Loucy (cell line): ENCODE measurements at regions not wholly inside any gene's neighbourhood (a gene's known extent, or its start where the extent isn't known, plus 50 kb on each side); places are given as distances from the start of the nearest gene placed in this dataset.

ENCODE experiments used
- H2AFZ ChIP-seq: fragments of 200-600 bp; sonication (generic); 2 replicates; pipeline ENCODE4 v1.6.0; 2016; ENCODE audit warnings: antibody characterized with exemption, mild to moderate bottlenecking, low read length, moderate library complexity
- H3F3A ChIP-seq: fragments of 200-600 bp; 2 replicates; pipeline ENCODE4 v1.6.0; 2016; ENCODE audit warnings: antibody characterized with exemption, low read depth, mild to moderate bottlenecking
- H3K27me3 ChIP-seq: fragments of 200-600 bp; sonication (generic); 2 replicates; pipeline ENCODE4 v1.6.1; 2014; ENCODE audit warnings: low read length, mild to moderate bottlenecking; ENCODE audit not compliant: insufficient read depth, poor library complexity, severe bottlenecking
- H3K36me3 ChIP-seq: fragments of 200-600 bp; sonication (generic); 2 replicates; pipeline ENCODE4 v1.6.1; 2016; ENCODE audit warnings: low read length; ENCODE audit not compliant: insufficient read depth
- H3K4me1 ChIP-seq: fragments of 200-600 bp; sonication (generic); 2 replicates; pipeline ENCODE4 v1.5.1; 2014; ENCODE audit warnings: low read length, mild to moderate bottlenecking; ENCODE audit not compliant: insufficient read depth, poor library complexity, severe bottlenecking
- H3K4me2 ChIP-seq: fragments of 200-600 bp; sonication (generic); 2 replicates; pipeline ENCODE4 v1.6.0; 2014; ENCODE audit warnings: antibody characterized with exemption, low read length, low read depth, mild to moderate bottlenecking; ENCODE audit not compliant: poor library complexity, severe bottlenecking
- H3K4me3 ChIP-seq: fragments of 200-600 bp; sonication (generic); 2 replicates; pipeline ENCODE4 v1.5.1; 2014; ENCODE audit warnings: low read length, mild to moderate bottlenecking, mixed read lengths; ENCODE audit not compliant: poor library complexity, severe bottlenecking
- H3K79me2 ChIP-seq: fragments of 200-600 bp; sonication (generic); 2 replicates; pipeline ENCODE4 v1.6.1; 2014; ENCODE audit warnings: low read length; ENCODE audit not compliant: insufficient read depth
- H3K9ac ChIP-seq: fragments of 200-600 bp; sonication (generic); 2 replicates; pipeline ENCODE4 v1.6.0; 2014; ENCODE audit warnings: mild to moderate bottlenecking, low read depth, low read length, moderate library complexity; ENCODE audit not compliant: poor library complexity, severe bottlenecking
- H3K9me2 ChIP-seq: fragments of 200-600 bp; sonication (generic); replicated peaks from 2 replicates; pipeline ENCODE4 v1.6.1; 2016; ENCODE audit warnings: low read depth, low read length, mixed read lengths
- H3K9me3 ChIP-seq: fragments of 200-600 bp; sonication (generic); 2 replicates; pipeline ENCODE4 v1.6.1; 2014; ENCODE audit warnings: mild to moderate bottlenecking, antibody characterized with exemption, low read length, low read depth; ENCODE audit not compliant: insufficient read depth
- H4K20me1 ChIP-seq: fragments of 200-600 bp; sonication (generic); 2 replicates; pipeline ENCODE4 v1.6.0; 2014; ENCODE audit warnings: antibody characterized with exemption, low read length, mild to moderate bottlenecking; ENCODE audit not compliant: insufficient read depth, poor library complexity, severe bottlenecking
- EZH2phosphoT487 ChIP-seq: fragments of 200-600 bp; IDR thresholded peaks from 2 replicates; pipeline ENCODE4 v1.6.1; 2018; ENCODE audit warnings: antibody characterized with exemption, mild to moderate bottlenecking, moderate library complexity, borderline replicate concordance
- TF ChIP-seq, protein P1 (sequence below): fragments of 200-600 bp; sonication (generic); conservative IDR thresholded peaks from 2 replicates; pipeline ENCODE4 v1.5.1; 2014; ENCODE audit warnings: mild to moderate bottlenecking, antibody characterized with exemption, low read length

DNA sequence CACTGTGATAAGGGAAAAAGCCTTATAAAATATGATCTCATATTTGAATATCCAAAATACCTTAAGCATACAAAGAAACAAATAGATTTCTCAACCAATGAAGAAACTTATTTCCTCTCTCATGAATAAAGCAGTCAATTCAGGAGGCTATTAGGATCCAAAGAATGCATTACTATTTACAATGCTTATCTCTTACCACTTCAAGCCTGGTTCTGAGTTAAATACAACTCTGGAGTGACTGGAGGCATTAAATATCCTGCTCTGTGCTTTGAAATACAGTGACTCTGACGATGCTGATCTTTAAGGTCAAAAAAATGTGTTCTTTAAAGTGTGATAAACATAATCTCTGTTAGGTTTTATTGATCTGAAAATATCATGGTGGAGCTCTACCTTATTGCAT, 493.2 kb downstream of the ZWINT start:
- Histone ChIP-seq H3K4me2 (no peak overlapping the region), H4K20me1 (no peaks in the 10 kb centered on the region), H3K9me3 (no peaks in the 10 kb centered on the region), H3K4me3 (no peak overlapping the region), H3F3A (no peaks in the 10 kb centered on the region), H3K27me3 (no peaks in the 10 kb centered on the region), H3K36me3 (no peaks in the 10 kb centered on the region), H3K79me2 (no peaks in the 10 kb centered on the region), H3K9ac (no peak overlapping the region), H2AFZ (no peak overlapping the region), H3K4me1 (no peaks in the 10 kb centered on the region), H3K9me2 (no peaks in the 10 kb centered on the region)
- TF ChIP-seq EZH2phosphoT487, result no peak
- TF ChIP-seq, protein P1, sequence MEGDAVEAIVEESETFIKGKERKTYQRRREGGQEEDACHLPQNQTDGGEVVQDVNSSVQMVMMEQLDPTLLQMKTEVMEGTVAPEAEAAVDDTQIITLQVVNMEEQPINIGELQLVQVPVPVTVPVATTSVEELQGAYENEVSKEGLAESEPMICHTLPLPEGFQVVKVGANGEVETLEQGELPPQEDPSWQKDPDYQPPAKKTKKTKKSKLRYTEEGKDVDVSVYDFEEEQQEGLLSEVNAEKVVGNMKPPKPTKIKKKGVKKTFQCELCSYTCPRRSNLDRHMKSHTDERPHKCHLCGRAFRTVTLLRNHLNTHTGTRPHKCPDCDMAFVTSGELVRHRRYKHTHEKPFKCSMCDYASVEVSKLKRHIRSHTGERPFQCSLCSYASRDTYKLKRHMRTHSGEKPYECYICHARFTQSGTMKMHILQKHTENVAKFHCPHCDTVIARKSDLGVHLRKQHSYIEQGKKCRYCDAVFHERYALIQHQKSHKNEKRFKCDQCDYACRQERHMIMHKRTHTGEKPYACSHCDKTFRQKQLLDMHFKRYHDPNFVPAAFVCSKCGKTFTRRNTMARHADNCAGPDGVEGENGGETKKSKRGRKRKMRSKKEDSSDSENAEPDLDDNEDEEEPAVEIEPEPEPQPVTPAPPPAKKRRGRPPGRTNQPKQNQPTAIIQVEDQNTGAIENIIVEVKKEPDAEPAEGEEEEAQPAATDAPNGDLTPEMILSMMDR, result no peak

- no peaks in the 10 kb centered on the region for H3F3A ChIP-seq
- no peaks in the 10 kb centered on the region for H3K4me1 ChIP-seq
- no peaks in the 10 kb centered on the region for H3K79me2 ChIP-seq
- H3K4me2 ChIP-seq, result no peak overlapping the region
- no peak overlapping the region for H2AFZ ChIP-seq
- no peaks in the 10 kb centered on the region for H4K20me1 ChIP-seq
- H3K27me3 ChIP-seq, result no peaks in the 10 kb centered on the region
- no peaks in the 10 kb centered on the region for H3K9me2 ChIP-seq
- no peaks in the 10 kb centered on the region for H3K36me3 ChIP-seq
- H3K9ac ChIP-seq, result no peak overlapping the region
- TF ChIP-seq EZH2phosphoT487, result no peak
- TF ChIP-seq, protein P1, result no peak
- H3K4me3 ChIP-seq, result no peak overlapping the region
- no peaks in the 10 kb centered on the region for H3K9me3 ChIP-seq
Measured at GRCh38 chr10:55858730-55859129, 502.3 kb downstream of the ZWINT start.

DNA sequence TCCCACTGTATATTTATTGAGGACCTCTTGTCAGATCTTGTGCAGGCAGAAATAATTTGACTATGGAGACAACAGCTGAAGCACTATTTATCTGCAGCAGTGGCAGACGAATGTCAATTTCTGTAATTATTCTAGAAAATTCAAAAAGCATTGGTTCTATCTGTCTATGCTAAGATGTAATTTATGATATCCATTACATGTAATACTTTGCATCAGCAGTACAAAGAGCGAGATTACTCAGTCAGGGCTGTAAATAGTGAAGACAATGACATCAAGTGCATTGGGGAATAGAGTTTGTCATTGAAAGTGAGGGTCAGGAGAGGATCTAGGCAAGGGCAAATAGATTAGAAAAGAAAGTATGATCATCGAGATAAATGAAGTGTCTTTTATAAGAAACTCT, 508.2 kb downstream of the ZWINT start:
- Histone ChIP-seq H4K20me1 (no peaks in the 10 kb centered on the region), H2AFZ (no peak overlapping the region), H3K4me3 (no peak overlapping the region), H3K4me1 (no peaks in the 10 kb centered on the region), H3F3A (no peaks in the 10 kb centered on the region), H3K9me3 (no peaks in the 10 kb centered on the region), H3K27me3 (no peaks in the 10 kb centered on the region), H3K79me2 (no peaks in the 10 kb centered on the region), H3K36me3 (no peaks in the 10 kb centered on the region), H3K9me2 (no peaks in the 10 kb centered on the region), H3K4me2 (no peak overlapping the region), H3K9ac (no peak overlapping the region)
- TF ChIP-seq, protein P1, result no peak
- TF ChIP-seq EZH2phosphoT487, result no peak
